Smooth muscle cell (in vitro differentiated cells): ENCODE measurements at regions not wholly inside any gene's neighbourhood (a gene's known extent, or its start where the extent isn't known, plus 50 kb on each side); places are given as distances from the start of the nearest gene placed in this dataset.

Source experiments
- DNase-seq: peaks from one replicate; lab custom pipeline; 2025; ENCODE audit not compliant: unreplicated experiment; lab: John Stamatoyannopoulos, UW
- H2AFZ ChIP-seq: fragments of 200-600 bp; sonication (generic); 2 replicates; pipeline ENCODE4 v1.6.0; 2016; ENCODE audit warnings: antibody characterized with exemption, low read depth, mild to moderate bottlenecking
- H3F3A ChIP-seq: fragments of 200-600 bp; sonication (generic); 2 replicates; pipeline ENCODE4 v1.6.0; 2017; ENCODE audit warnings: antibody characterized with exemption, low read depth
- H3K27ac ChIP-seq: fragments of 200-600 bp; sonication (generic); 2 replicates; pipeline ENCODE4 v1.5.1; 2016; ENCODE audit warnings: low read depth, mild to moderate bottlenecking
- H3K27me3 ChIP-seq: fragments of 200-600 bp; sonication (generic); 2 replicates; pipeline ENCODE4 v1.6.1; 2016; ENCODE audit warnings: low read depth, mild to moderate bottlenecking
- H3K36me3 ChIP-seq: fragments of 200-600 bp; sonication (generic); 2 replicates; pipeline ENCODE4 v1.5.1; 2016; ENCODE audit warnings: low read depth
- H3K4me1 ChIP-seq: fragments of 200-600 bp; sonication (generic); 2 replicates; pipeline ENCODE4 v1.5.1; 2016; ENCODE audit warnings: low read depth
- H3K4me2 ChIP-seq: fragments of 200-600 bp; sonication (generic); 2 replicates; pipeline ENCODE4 v1.6.0; 2016; ENCODE audit warnings: mild to moderate bottlenecking
- H3K4me3 ChIP-seq: fragments of 200-600 bp; sonication (generic); 2 replicates; pipeline ENCODE4 v1.5.1; 2016; ENCODE audit warnings: mild to moderate bottlenecking
- H3K79me2 ChIP-seq: fragments of 200-600 bp; sonication (generic); 2 replicates; pipeline ENCODE4 v1.6.0; 2016; ENCODE audit warnings: low read depth, mild to moderate bottlenecking
- H3K9ac ChIP-seq: fragments of 200-600 bp; sonication (generic); 2 replicates; pipeline ENCODE4 v1.6.0; 2016; ENCODE audit warnings: low read depth
- H3K9me3 ChIP-seq: fragments of 200-600 bp; sonication (generic); replicated peaks from 2 replicates; pipeline ENCODE4 v1.5.1; 2016; ENCODE audit warnings: low read depth
- H4K20me1 ChIP-seq: fragments of 200-600 bp; sonication (generic); 2 replicates; pipeline ENCODE4 v1.6.0; 2016; ENCODE audit warnings: low read depth
- CTCF ChIP-seq: fragments of 200-600 bp; sonication (generic); IDR thresholded peaks from 2 replicates; pipeline ENCODE4 v1.5.1; 2017; ENCODE audit warnings: borderline replicate concordance, mild to moderate bottlenecking, antibody characterized with exemption; ENCODE audit not compliant: insufficient read depth, poor library complexity, severe bottlenecking
- WGBS: methylation state at CpG from one replicate; pipeline ENCODE4 v1.1.7; 2016; ENCODE audit warnings: low lambda C conversion rate; 5-methylcytosine and 5-hydroxymethylcytosine counted together

- Histone ChIP-seq H2AFZ (no peak overlapping the region), H3K9me3 (no peaks in the 10 kb centered on the region), H3K36me3 (no peaks in the 10 kb centered on the region), H3K4me3 (no peak overlapping the region), H3F3A (peaks cover 3% of the 10 kb centered on the region), H3K27ac (no peak overlapping the region), H3K27me3 (no peaks in the 10 kb centered on the region), H3K4me2 (no peak overlapping the region), H4K20me1 (no peaks in the 10 kb centered on the region), H3K9ac (no peak overlapping the region), H3K79me2 (no peaks in the 10 kb centered on the region), H3K4me1 (peaks cover 6% of the 10 kb centered on the region)
- DNase-seq: no peak
- no peak for TF ChIP-seq CTCF
- WGBS: 97% methylated on average over 1 of the region's 1 CpG
Observed at GRCh38 chr21:35410123-35410522, 361.0 kb upstream of the RUNX1 start.

GRCh38 chr21:35408401-35408800 lies 359.3 kb upstream of the RUNX1 start:
- Histone ChIP-seq H3K4me1 (peaks cover 6% of the 10 kb centered on the region), H4K20me1 (no peaks in the 10 kb centered on the region), H3K27me3 (no peaks in the 10 kb centered on the region), H3K4me3 (no peak overlapping the region), H3K4me2 (no peak overlapping the region), H3K27ac (peak overlapping the region; percentile 3), H3K36me3 (no peaks in the 10 kb centered on the region), H3K9ac (no peak overlapping the region), H2AFZ (peak overlapping the region; percentile 8), H3K79me2 (no peaks in the 10 kb centered on the region), H3K9me3 (no peaks in the 10 kb centered on the region), H3F3A (no peaks in the 10 kb centered on the region)
- no peak for TF ChIP-seq CTCF
- WGBS: 46% methylated on average over 2 of the region's 2 CpGs
- DNase-seq: no peak

- Histone ChIP-seq H3K4me1 (peaks cover 14% of the 10 kb centered on the region), H3K27me3 (no peaks in the 10 kb centered on the region), H3K27ac (peak overlapping the region; percentile 33), H3K4me3 (no peak overlapping the region), H2AFZ (no peak overlapping the region), H3F3A (peaks cover 5% of the 10 kb centered on the region), H4K20me1 (no peaks in the 10 kb centered on the region), H3K4me2 (peak overlapping the region; percentile 40), H3K79me2 (no peaks in the 10 kb centered on the region), H3K9ac (no peak overlapping the region), H3K9me3 (no peaks in the 10 kb centered on the region), H3K36me3 (no peaks in the 10 kb centered on the region)
- TF ChIP-seq CTCF: no peak
- DNase-seq: no peak
- WGBS: 34% methylated on average over 6 of the region's 6 CpGs
Observed at GRCh38 chr21:35406635-35407034, 357.5 kb upstream of the RUNX1 start.

- Histone ChIP-seq H3K4me3 (no peak overlapping the region), H3K36me3 (no peaks in the 10 kb centered on the region), H3K79me2 (no peaks in the 10 kb centered on the region), H3F3A (peaks cover 11% of the 10 kb centered on the region), H3K4me1 (peaks cover 16% of the 10 kb centered on the region), H3K27me3 (no peaks in the 10 kb centered on the region), H3K27ac (no peak overlapping the region), H3K9ac (no peak overlapping the region), H3K9me3 (no peaks in the 10 kb centered on the region), H3K4me2 (no peak overlapping the region), H2AFZ (no peak overlapping the region), H4K20me1 (no peaks in the 10 kb centered on the region)
- TF ChIP-seq CTCF: no peak
- DNase-seq: no peak
Observed at GRCh38 chr21:35405981-35406380, 356.9 kb upstream of the RUNX1 start.
